Activated CD8-positive, alpha-beta memory T cell treated with anti-CD3 and anti-CD28 coated beads for 1 hour (primary cell): ENCODE measurements at regions not wholly inside any gene's neighbourhood (a gene's known extent, or its start where the extent isn't known, plus 50 kb on each side); places are given as distances from the start of the nearest gene placed in this dataset.
A peak's percentile ranks its signal among the peaks of the same experiment; 100 is the strongest.
"Not testable (repeated sequence)": the region's sequence is repeated elsewhere in the genome, so short reads cannot be mapped to it uniquely, and the experiment has no call there.

Experiments
- DNase-seq, 2 donors: peaks; one replicate each; pipeline ENCODE4 v3.0.0-alpha.2; 2020; ENCODE audit warnings: low read depth in 1 of 2; ENCODE audit errors: extremely low read depth in 1 of 2

GRCh38 chr3:14252321-14253021, 73.9 kb downstream of the LSM3 start:
- no peak for DNase-seq

- no peak for DNase-seq
Observed at GRCh38 chr3:14253022-14253706, 74.5 kb downstream of the LSM3 start.

GRCh38 chr3:14253707-14254382, 75.2 kb downstream of the LSM3 start:
- no peak for DNase-seq

GRCh38 chr3:14254812-14255702, 76.4 kb downstream of the LSM3 start:
- no peak for DNase-seq

- DNase-seq, result no peak
Observed at GRCh38 chr3:14256046-14256445, 77.4 kb downstream of the LSM3 start.

GRCh38 chr3:14256561-14257342, 78.1 kb downstream of the LSM3 start:
- no peak for DNase-seq

GRCh38 chr3:14258906-14259904, 80.6 kb downstream of the LSM3 start:
- no peak for DNase-seq

GRCh38 chr3:14260463-14260862, 81.8 kb downstream of the LSM3 start:
- DNase-seq, result no peak

- DNase-seq, result peak; percentile 54 to 59
Observed at GRCh38 chr3:14261229-14261628, 82.6 kb downstream of the LSM3 start.

GRCh38 chr3:14262212-14262611, 83.6 kb downstream of the LSM3 start:
- no peak for DNase-seq

GRCh38 chr3:14262867-14263266, 84.2 kb downstream of the LSM3 start:
- DNase-seq, result no peak

- DNase-seq, result no peak
Observed at GRCh38 chr3:14263317-14264005, 84.8 kb downstream of the LSM3 start.

- no peak for DNase-seq
Observed at GRCh38 chr3:14265246-14265962, 86.8 kb downstream of the LSM3 start.

- no peak for DNase-seq
Observed at GRCh38 chr3:14266361-14266760, 87.7 kb downstream of the LSM3 start.

- no peak for DNase-seq
Observed at GRCh38 chr3:14267976-14268375, 89.4 kb downstream of the LSM3 start.

GRCh38 chr3:14268897-14269296, 90.3 kb downstream of the LSM3 start:
- no peak for DNase-seq

- not testable (repeated sequence) for DNase-seq
Observed at GRCh38 chr3:14272041-14272958, 93.7 kb downstream of the LSM3 start.
